GM18517 (cell line): ENCODE measurements at regions not wholly inside any gene's neighbourhood (a gene's known extent, or its start where the extent isn't known, plus 50 kb on each side); places are given as distances from the start of the nearest gene placed in this dataset.
"Not testable (repeated sequence)": the region's sequence is repeated elsewhere in the genome, so short reads cannot be mapped to it uniquely, and the experiment has no call there.

Experiments used
- ATAC-seq: cut with Tn5 transposase; IDR thresholded peaks from one replicate; pipeline ENCODE4 v1.9.1; 2021; ENCODE audit warnings: mild to moderate bottlenecking, moderate library complexity; ENCODE audit not compliant: unreplicated experiment

- no peak for ATAC-seq
Measured at GRCh38 chr5:71904852-71905251, 185.8 kb downstream of the CARTPT start.

GRCh38 chr5:71905834-71906711, 187.0 kb downstream of the CARTPT start:
- no peak for ATAC-seq

GRCh38 chr5:71907001-71907588, 188.0 kb downstream of the CARTPT start:
- no peak for ATAC-seq

GRCh38 chr5:71907608-71908145, 188.6 kb downstream of the CARTPT start:
- no peak for ATAC-seq

- no peak for ATAC-seq
Measured at GRCh38 chr5:71910741-71911140, 191.7 kb downstream of the CARTPT start.

GRCh38 chr5:71912021-71912420, 192.9 kb downstream of the CARTPT start:
- no peak for ATAC-seq

- no peak for ATAC-seq
Measured at GRCh38 chr5:71914281-71914680, 193.0 kb upstream of the MAP1B start.

- ATAC-seq = no peak
Measured at GRCh38 chr5:71922584-71923106, 184.6 kb upstream of the MAP1B start.

GRCh38 chr5:71923755-71924154, 183.5 kb upstream of the MAP1B start:
- no peak for ATAC-seq

GRCh38 chr5:71924325-71924724, 182.9 kb upstream of the MAP1B start:
- ATAC-seq = no peak

GRCh38 chr5:71924980-71925379, 182.3 kb upstream of the MAP1B start:
- ATAC-seq = no peak

- ATAC-seq = no peak
Measured at GRCh38 chr5:71925608-71926091, 181.6 kb upstream of the MAP1B start.

GRCh38 chr5:71929003-71929402, 178.3 kb upstream of the MAP1B start:
- ATAC-seq = no peak

GRCh38 chr5:71930554-71930953, 176.7 kb upstream of the MAP1B start:
- not testable (repeated sequence) for ATAC-seq

- no peak for ATAC-seq
Measured at GRCh38 chr5:71932131-71932654, 175.1 kb upstream of the MAP1B start.

GRCh38 chr5:71932655-71933338, 174.5 kb upstream of the MAP1B start:
- ATAC-seq = no peak

GRCh38 chr5:71934322-71934721, 173.0 kb upstream of the MAP1B start:
- ATAC-seq = no peak

- ATAC-seq = no peak
Measured at GRCh38 chr5:71937921-71938698, 169.2 kb upstream of the MAP1B start.

- ATAC-seq = no peak
Measured at GRCh38 chr5:71938895-71939294, 168.4 kb upstream of the MAP1B start.
